ENCODE measurements at regions not wholly inside any gene's neighbourhood (a gene's known extent, or its start where the extent isn't known, plus 50 kb on each side); places are given as distances from the start of the nearest gene placed in this dataset.
"Not testable (repeated sequence)": the region's sequence is repeated elsewhere in the genome, so short reads cannot be mapped to it uniquely, and the experiment has no call there.

DNA sequence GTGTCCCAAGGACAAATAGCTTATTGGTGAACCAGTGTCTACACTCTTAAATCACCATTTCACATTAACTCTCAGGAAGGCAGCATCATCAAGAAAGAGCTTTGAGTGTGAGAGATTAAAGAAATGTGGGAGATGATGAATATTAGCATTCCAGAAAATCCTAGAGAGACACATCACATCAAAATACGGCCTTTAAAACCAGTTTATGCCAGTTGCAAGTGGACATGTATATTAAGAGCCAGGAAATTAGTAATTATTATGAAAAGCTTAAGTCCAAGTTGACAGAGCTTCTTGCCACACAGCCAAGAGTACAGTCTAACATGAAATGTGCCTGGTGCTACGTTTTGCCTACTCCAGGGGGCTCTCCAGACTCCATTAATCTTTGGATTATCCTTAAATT lies 503.0 kb upstream of the BOD1L1 start:
- H3K4me3 ChIP-seq (ENCODE audit: low read length), result no peak overlapping the region
- TF ChIP-seq ZNF274 (IDR thresholded peaks at IDR 0.05; ENCODE audit: low read depth, low read length), result no peak

DNA sequence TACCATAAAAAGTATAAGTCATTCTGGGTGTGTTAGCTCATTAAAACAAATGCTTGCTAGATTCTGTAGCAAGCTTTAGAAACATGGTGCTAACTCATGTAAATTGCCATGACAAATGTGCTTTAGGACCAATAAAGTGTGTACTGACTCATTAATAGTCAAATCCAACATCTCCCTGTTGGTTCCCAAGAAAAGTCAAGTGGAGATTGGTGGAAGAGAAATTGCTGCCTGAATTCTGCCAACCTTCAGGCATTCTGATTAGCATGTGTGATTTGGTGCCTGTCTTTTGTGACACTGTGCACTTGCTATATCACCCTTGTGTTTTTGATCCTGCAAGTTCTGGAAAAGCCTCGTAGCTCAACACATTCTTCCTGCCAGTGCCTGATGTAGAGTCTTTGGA lies 503.8 kb upstream of the BOD1L1 start:
- no peak for TF ChIP-seq ZNF274 (IDR thresholded peaks at IDR 0.05; ENCODE audit: low read depth, low read length)
- no peak overlapping the region for H3K4me3 ChIP-seq (ENCODE audit: low read length)

DNA sequence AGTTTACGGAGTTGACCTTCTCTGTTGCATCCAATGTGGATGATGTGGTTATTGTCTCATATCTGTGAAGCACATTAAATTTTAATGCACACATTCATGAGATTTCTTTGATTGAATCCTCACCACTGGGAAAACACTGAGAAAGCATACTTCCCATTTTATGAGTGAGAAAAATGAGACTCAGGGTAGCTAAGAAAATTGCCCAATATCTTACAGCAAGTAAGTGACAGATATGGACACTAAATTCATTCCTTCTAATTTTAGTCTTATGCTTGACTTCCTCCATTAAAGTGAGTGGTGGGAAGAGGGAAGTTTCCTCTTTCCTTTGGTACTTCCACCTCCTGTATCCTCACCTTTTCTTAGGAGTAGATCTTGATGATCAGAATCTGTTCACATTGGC lies 504.8 kb upstream of the BOD1L1 start:
- TF ChIP-seq ZNF274 (IDR thresholded peaks at IDR 0.05; ENCODE audit: low read depth, low read length), result no peak
- no peak overlapping the region for H3K4me3 ChIP-seq (ENCODE audit: low read length)

DNA sequence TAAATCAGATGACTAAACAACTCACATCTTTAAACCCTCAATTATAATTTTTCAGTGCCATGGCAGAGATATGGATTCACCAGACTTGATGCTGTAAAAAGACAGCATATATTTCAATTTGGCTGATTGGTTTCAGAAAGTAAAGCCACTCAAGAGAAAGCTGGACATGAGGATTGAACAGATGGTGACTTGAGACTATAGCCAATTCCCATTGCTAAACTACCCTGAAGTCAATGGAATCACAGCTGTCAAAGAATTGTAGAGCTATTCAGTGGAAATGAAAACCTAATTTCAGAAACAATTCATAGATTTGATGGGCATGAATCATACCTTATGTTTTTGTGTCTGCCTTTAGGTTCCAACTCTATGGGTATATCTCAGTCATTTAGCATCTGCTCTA lies 510.6 kb upstream of the BOD1L1 start:
- H3K4me3 ChIP-seq (ENCODE audit: low read length), result no peak overlapping the region
- TF ChIP-seq ZNF274 (IDR thresholded peaks at IDR 0.05; ENCODE audit: low read depth, low read length), result no peak

DNA sequence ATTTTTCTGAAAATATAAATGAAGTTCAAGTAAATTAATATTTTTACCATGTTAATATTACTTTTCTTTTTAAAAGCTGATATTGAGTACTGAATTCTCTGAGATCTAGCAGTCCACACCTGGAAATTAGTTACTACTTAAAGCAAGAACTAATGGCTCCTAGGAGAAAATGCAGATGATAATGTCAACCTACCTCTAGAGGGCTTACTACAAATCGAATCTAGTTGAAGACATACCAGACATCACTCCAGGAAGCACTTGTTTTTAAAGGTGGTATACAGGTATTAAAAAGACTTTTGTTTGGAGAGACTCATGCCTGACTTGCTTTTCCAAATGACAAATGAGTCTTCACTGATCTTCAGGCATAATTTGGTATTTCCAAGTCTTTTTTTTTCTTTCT lies 516.4 kb upstream of the BOD1L1 start:
- TF ChIP-seq ZNF274 (IDR thresholded peaks at IDR 0.05; ENCODE audit: low read depth, low read length), result no peak
- no peak overlapping the region for H3K4me3 ChIP-seq (ENCODE audit: low read length)

DNA sequence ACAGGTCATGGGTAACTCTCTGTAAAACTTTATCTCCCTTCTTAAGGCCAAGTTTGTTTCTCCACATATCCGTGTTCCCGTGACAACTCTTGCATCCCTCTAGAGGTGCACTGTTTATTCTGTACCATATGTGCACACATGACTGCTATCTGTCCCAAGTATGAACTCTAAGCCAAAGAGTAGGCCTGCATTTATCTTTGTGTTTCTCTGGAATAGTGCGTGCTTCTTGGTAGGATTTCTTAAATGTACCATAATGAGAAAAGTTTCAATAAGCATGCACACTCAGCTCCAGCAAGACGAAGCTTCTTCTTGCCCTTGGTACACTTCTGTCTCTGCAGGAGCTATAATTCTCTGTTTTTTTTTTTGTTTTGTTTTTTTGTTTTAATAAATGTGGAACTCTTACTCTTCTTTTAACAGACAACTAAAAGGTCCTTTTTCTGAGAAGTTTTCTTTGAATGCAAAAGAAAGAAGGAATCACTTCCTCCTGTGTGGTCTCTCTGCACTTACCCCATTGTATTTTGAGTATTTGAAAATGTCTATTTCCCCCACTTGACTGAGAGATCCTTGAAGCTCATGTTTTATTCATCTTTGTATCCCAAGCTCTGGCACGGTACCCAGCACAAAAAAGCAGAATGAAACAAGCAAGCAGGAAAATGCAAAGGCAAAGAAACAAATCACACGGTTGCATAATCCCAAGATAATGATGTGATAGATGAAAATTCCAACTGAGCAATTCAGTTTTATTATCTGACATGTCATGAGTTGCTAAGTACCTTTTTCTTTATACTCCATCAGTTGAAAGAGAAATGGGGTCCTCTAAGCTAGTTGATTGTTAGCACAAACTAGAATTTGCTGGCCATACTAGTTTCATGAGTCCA lies 521.9 kb upstream of the BOD1L1 start:
- TF ChIP-seq ZNF274 (IDR thresholded peaks at IDR 0.05; ENCODE audit: low read depth, low read length), result no peak
- H3K4me3 ChIP-seq (ENCODE audit: low read length), result no peak overlapping the region

DNA sequence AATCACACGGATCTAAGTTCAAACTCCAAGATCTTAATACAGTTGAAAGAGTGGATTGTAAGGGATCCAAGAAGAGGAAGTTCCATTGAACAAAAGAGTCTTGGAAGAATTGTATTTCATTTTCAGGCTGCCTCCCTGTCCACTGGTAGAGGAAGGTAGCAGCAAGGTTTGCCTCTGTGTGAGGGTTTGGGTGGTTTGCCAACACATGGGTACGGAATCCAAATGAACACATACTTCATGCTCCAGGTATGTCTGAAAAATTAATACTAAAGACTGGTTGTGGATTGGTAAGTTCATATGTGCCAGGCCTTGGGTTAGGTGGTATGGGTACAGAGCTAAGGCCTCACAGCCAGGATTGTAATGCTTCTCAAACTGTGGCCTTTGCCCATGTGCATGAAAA lies 523.6 kb upstream of the BOD1L1 start:
- no peak for TF ChIP-seq ZNF274 (IDR thresholded peaks at IDR 0.05; ENCODE audit: low read depth, low read length)
- H3K4me3 ChIP-seq (ENCODE audit: low read length), result no peak overlapping the region

DNA sequence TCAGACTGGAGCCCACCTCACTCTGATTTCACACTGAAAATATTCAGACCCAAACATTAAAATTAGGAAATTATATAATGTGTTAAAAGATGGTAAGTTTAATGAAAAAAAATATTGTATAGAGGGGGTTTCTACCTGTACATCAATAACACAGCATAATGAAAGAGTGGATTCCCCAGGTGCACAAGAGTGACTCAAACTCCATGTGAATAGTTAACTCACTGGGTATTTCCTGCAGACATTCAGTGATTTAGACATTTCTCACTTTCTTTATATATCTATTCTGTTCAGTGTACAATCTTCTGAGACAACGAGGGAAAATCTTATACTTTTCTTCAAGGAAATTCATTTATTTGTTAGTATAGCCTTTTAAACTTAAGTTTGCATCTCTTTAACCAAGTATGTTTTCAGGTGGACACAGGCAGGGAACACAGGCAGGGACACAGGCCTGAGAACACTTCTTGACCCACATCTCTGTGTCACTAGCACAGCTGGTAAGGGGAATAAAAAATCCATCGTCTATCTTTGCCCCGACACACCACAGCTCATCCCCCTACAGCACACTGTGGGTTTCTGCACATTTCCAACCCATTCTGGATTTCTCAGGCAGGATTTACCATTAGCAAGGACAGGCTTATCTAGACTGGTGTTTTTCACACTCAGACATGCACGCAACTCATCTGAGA lies 525.5 kb upstream of the BOD1L1 start:
- no peak overlapping the region for H3K4me3 ChIP-seq (ENCODE audit: low read length)
- no peak for TF ChIP-seq ZNF274 (IDR thresholded peaks at IDR 0.05; ENCODE audit: low read depth, low read length)

DNA sequence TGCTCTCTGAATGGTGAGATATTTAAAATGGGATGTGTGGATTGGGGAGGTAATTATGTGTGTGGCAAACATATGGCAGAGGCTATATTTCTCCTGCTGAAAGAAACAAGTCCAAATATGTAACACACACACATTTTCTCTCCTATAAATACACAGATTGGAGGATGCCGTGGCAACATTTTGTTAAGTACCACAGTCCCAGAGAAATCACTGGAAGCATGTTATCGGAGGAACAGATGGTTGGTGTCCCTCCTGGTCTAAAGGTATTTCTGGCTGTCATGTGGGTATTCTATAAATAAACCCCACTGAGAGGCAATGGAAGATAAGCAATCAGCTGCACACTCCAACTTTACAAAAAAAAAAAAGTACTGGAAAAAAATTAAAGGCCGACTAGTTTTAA lies 528.3 kb upstream of the BOD1L1 start:
- no peak for TF ChIP-seq ZNF274 (IDR thresholded peaks at IDR 0.05; ENCODE audit: low read depth, low read length)

DNA sequence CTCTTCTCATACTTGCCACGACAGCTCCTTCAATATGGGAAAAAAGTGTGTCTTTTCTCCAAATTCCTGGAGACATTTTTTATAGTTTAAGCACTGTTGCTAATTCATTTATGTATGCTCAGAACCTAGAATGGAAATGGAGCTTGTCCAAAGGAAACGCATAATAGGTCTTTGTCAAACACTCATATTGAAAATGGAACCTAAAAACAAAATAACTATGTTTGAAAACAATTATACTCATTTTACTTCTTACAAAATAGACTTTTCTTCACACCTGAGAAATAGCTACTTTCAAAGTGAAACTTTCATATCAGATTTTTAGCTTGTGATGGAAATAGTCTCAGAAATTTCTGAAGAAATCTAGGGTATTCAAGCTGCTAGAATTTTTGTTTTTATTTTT lies 529.7 kb upstream of the BOD1L1 start:
- H3K4me3 ChIP-seq (ENCODE audit: low read length), result no peak overlapping the region
- no peak for TF ChIP-seq ZNF274 (IDR thresholded peaks at IDR 0.05; ENCODE audit: low read depth, low read length)

More for the DNA sequence above, 528.3 kb upstream of the BOD1L1 start:
- H3K4me3 ChIP-seq (ENCODE audit: low read length), result no peak overlapping the region

DNA sequence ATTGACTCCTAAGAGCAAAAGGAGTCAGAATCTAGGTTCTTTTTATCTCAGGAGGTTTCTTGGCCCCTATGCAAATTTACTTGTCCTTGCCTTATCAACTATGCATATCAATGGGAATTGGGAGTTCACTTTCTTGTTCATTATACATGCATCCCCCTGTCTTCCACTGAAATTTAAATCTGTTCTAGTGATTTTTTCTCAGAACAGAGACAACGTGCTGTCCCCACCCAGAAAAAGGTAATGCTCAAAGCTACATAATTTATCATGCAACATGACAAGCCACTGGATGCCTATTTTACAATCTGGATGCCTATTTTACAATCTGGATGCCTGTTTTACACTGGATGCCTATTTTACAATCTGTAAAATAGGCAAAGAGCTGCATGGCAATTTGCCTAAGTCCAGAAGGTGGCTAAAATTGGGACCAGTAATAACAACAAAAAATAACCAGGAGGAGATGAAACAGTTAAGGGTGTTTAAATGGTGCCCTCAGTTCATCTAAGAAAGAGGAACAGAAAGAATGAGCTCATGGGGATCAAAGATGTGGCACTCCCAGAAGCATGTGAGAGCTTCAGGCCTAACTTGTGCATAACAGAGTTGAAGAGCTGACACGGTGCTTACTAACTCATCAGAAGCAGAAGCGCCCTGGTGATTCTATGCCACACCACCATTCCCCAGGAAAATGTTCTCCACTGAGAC lies 537.8 kb upstream of the BOD1L1 start:
- H3K4me3 ChIP-seq (ENCODE audit: low read length), result 0 out of 2 replicates have a peak overlapping the region, but pooled peaks have one; percentile 36
- no peak for TF ChIP-seq ZNF274 (IDR thresholded peaks at IDR 0.05; ENCODE audit: low read depth, low read length)

DNA sequence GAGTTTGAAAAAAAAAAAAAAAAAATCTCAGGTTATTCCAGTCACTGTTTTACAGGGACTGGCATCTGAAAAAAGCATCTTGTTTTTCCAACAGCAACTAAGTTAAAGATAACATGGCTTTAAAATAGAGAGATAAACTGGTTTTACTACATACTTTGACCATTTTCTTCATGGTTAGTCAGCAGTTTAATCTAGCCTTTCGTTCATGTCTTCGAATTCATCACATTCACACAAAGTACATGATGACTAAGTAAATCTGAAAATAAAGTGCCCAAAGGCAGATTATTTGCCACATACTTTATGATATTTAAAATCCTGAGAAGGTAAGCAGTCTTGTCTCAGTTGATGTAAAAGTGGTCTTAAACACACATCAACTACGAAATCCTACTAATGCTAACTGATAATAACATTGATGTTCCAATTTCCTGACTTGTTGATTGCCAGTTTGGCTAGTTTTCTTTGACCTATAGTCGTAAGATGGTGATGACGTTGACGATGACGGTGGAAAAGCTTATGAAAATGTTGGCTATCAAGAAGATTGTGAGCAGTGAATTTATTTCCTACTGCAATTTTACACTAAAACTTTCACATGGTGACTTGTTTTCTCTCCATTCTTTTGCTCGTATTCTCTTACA lies 540.5 kb upstream of the BOD1L1 start:
- no peak overlapping the region for H3K4me3 ChIP-seq (ENCODE audit: low read length)
- no peak for TF ChIP-seq ZNF274 (IDR thresholded peaks at IDR 0.05; ENCODE audit: low read depth, low read length)

DNA sequence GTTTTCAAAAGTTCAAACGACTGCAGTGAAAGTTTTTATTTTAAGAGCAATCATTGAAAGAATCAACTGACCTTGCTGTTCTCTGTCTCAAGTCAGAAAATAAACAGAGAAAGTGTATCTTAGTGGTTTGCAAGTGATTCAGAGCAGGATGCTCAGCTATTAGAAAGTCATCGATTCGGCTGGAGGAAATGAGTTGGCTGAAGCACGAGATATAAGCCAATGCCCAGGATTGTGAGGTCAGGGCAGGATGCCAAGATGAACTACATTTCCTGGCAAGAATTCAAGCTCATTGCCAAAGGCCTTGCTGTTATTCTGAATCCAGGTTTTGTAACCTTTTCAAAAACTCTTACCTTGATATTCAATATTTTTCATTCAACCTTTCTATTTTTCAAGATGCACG lies 541.4 kb upstream of the BOD1L1 start:
- no peak overlapping the region for H3K4me3 ChIP-seq (ENCODE audit: low read length)
- no peak for TF ChIP-seq ZNF274 (IDR thresholded peaks at IDR 0.05; ENCODE audit: low read depth, low read length)

DNA sequence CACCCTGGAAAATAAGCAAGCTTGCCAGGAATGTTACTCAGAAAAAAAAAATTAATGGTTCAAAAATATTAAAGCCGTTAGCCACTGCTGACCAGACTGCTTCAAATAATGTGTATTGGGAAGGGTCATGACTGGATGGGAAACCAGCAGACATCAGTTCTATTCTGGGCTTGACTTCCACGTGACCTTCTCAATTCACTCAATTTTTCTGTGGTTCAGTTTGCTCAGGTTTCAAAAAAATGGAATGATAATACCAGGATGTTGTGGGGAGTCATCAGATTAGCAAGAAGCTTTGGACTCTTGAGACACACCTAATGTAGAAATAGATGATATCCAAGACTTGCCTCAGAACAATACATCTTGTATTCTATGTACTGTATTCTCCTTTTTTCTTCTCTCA lies 541.9 kb upstream of the BOD1L1 start:
- no peak for TF ChIP-seq ZNF274 (IDR thresholded peaks at IDR 0.05; ENCODE audit: low read depth, low read length)

DNA sequence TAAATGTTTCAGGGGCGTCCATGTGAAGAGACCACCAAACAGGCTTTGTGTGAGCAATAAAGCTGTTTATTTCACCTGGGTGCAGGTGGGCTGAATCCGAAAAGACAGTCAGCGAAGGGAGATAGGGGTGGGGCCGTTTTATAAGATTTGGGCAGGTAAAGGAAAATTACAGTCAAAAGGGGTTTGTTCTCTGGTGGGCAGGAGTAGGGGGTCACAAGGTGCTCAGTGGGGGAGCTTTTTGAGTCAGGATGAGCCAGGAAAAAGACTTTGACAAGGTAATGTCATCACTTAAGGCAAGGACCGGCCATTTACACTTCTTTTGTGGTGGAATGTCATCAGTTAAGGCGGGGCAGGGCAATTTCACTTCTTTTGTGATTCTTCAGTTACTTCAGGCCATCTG lies 542.4 kb upstream of the BOD1L1 start:
- not testable (repeated sequence) for H3K4me3 ChIP-seq (ENCODE audit: low read length)

More for the DNA sequence above, 541.9 kb upstream of the BOD1L1 start:
- H3K4me3 ChIP-seq (ENCODE audit: low read length), result no peak overlapping the region

All from GM08714 (cell line).